ENCODE measurements at regions not wholly inside any gene's neighbourhood (a gene's known extent, or its start where the extent isn't known, plus 50 kb on each side); places are given as distances from the start of the nearest gene placed in this dataset.

GRCh38 chr4:35229021-35229420, 1015.3 kb downstream of the ARAP2 start:
- TF ChIP-seq CBX8 (IDR thresholded peaks at IDR 0.05; ENCODE audit: borderline replicate concordance, low read depth, low read length), result no peak
- TF ChIP-seq TBP (IDR thresholded peaks at IDR 0.05; ENCODE audit: low read depth, low read length), result no peak
- no peak for TF ChIP-seq JUN (IDR thresholded peaks at IDR 0.05; ENCODE audit: low read depth, low read length)
- TF ChIP-seq NANOG (IDR thresholded peaks at IDR 0.05; ENCODE audit: insufficient read depth, low read depth, low read length, poor library complexity, severe bottlenecking), result no peak
- TF ChIP-seq BRCA1 (IDR thresholded peaks at IDR 0.05; ENCODE audit: low read depth, low read length), result no peak
- no peak for TF ChIP-seq SP2 (IDR thresholded peaks at IDR 0.05; ENCODE audit: low read length)
- H2AK5ac ChIP-seq (ENCODE audit: low read depth, low read length), result no peak overlapping the region
- no peak overlapping the region for H3K14ac ChIP-seq (ENCODE audit: insufficient read length)
- H2BK5ac ChIP-seq (ENCODE audit: low read depth, low read length), result no peak overlapping the region
- H3K27me3 ChIP-seq (replicated peaks in 1 of 4; ENCODE audit: control insufficient read depth in 3 of 4, extremely low read depth in 1 of 4, insufficient read depth in 3 of 4, low read length in 3 of 4), result no peaks in the 10 kb centered on the region
- 94% methylated on average over 2 of the region's 2 CpGs; no CpG with 5 or more reads in 1 of the 2 experiments for WGBS, 2 experiments (ENCODE audit: extremely low coverage in 1 of 2, insufficient coverage in 1 of 2, insufficient read length in 1 of 2, insufficient replicate concordance in 2 of 2, low coverage in 1 of 2, low lambda C conversion rate in 2 of 2, missing lambda C conversion rate in 1 of 2)
- FAIRE-seq (no peak), DNase-seq (ENCODE audit: low read depth in 1 of 2, low spot score in 2 of 2) (no peak)
- no peak overlapping the region for H3K23ac ChIP-seq (ENCODE audit: insufficient read length)
- no peak overlapping the region for H4K5ac ChIP-seq (ENCODE audit: insufficient read length, low read depth, low read length)
- H4K20me1 ChIP-seq (replicated peaks in 1 of 2; ENCODE audit: control insufficient read depth in 1 of 2, insufficient read depth in 2 of 2, low read length in 2 of 2), result no peaks in the 10 kb centered on the region
- H4K8ac ChIP-seq (ENCODE audit: extremely low read depth, insufficient read depth, low read length), result no peak overlapping the region
- H2BK15ac ChIP-seq (ENCODE audit: low read length), result no peak overlapping the region
- H3K18ac ChIP-seq (ENCODE audit: extremely low read depth, low read length), result no peak overlapping the region
- no peak overlapping the region for H3K4me2 ChIP-seq (ENCODE audit: insufficient read depth in 1 of 2, low read depth in 2 of 2, low read length in 2 of 2)
- H3K9me3 ChIP-seq (ENCODE audit: insufficient read depth in 2 of 2, low read depth in 1 of 2, low read length in 1 of 2), result no peaks in the 10 kb centered on the region
- H2BK120ac ChIP-seq (replicated peaks; ENCODE audit: low read depth, low read length), result no peak overlapping the region
- no peaks in the 10 kb centered on the region for H3K4me1 ChIP-seq (replicated peaks in 1 of 4; ENCODE audit: control insufficient read depth in 3 of 4, insufficient read depth in 4 of 4, low read length in 3 of 4)
- no peak overlapping the region for H2AFZ ChIP-seq (ENCODE audit: low read length)
- H3K4me3 ChIP-seq (ENCODE audit: extremely low read depth in 1 of 4, insufficient read depth in 2 of 4, low read depth in 3 of 4, low read length in 4 of 4), result no peak overlapping the region
- H3K79me1 ChIP-seq (ENCODE audit: low read depth, low read length), result no peaks in the 10 kb centered on the region
- no peak overlapping the region for H2BK12ac ChIP-seq (ENCODE audit: low read depth, low read length)
- no peak overlapping the region for H3K27ac ChIP-seq (ENCODE audit: low read depth, low read length)
- H3K79me2 ChIP-seq (ENCODE audit: control insufficient read depth in 1 of 2, insufficient read depth in 2 of 2, low read length in 2 of 2), result no peaks in the 10 kb centered on the region
- H3K9ac ChIP-seq (replicated peaks in 1 of 4; ENCODE audit: extremely low read depth in 1 of 4, low read depth in 3 of 4, low read length in 3 of 4), result no peak overlapping the region
- no peaks in the 10 kb centered on the region for H3K23me2 ChIP-seq (ENCODE audit: low read depth, low read length)
- H3K4ac ChIP-seq (replicated peaks; ENCODE audit: insufficient read length, low read depth, low read length), result no peak overlapping the region
- H3K36me3 ChIP-seq (ENCODE audit: control insufficient read depth in 2 of 4, insufficient read depth in 4 of 4, low read length in 3 of 4), result no peaks in the 10 kb centered on the region
- POLR2A ChIA-PET (ENCODE audit: partially characterized antibody), result no interaction called here
- H4K91ac ChIP-seq (replicated peaks; ENCODE audit: insufficient read length, low read length), result no peak overlapping the region
- CTCF ChIA-PET (ENCODE audit: partially characterized antibody), result interaction anchor here (1.3 kb wide), 1 partner anchor 9 kb away, joined by 3 read pairs; no protein-coding TSS in a partner anchor
- H2BK20ac ChIP-seq (ENCODE audit: low read length), result no peak overlapping the region
- H3K56ac ChIP-seq (replicated peaks; ENCODE audit: insufficient read length, low read depth, low read length), result no peak overlapping the region
